GM21515 (cell line): ENCODE measurements at regions not wholly inside any gene's neighbourhood (a gene's known extent, or its start where the extent isn't known, plus 50 kb on each side); places are given as distances from the start of the nearest gene placed in this dataset.

Experiments used
- ATAC-seq: cut with Tn5 transposase; IDR thresholded peaks from one replicate; pipeline ENCODE4 v1.9.1; 2021; ENCODE audit not compliant: unreplicated experiment

GRCh38 chr2:120563616-120564015 lies 172.1 kb upstream of the GLI2 start:
- ATAC-seq = no peak

DNA sequence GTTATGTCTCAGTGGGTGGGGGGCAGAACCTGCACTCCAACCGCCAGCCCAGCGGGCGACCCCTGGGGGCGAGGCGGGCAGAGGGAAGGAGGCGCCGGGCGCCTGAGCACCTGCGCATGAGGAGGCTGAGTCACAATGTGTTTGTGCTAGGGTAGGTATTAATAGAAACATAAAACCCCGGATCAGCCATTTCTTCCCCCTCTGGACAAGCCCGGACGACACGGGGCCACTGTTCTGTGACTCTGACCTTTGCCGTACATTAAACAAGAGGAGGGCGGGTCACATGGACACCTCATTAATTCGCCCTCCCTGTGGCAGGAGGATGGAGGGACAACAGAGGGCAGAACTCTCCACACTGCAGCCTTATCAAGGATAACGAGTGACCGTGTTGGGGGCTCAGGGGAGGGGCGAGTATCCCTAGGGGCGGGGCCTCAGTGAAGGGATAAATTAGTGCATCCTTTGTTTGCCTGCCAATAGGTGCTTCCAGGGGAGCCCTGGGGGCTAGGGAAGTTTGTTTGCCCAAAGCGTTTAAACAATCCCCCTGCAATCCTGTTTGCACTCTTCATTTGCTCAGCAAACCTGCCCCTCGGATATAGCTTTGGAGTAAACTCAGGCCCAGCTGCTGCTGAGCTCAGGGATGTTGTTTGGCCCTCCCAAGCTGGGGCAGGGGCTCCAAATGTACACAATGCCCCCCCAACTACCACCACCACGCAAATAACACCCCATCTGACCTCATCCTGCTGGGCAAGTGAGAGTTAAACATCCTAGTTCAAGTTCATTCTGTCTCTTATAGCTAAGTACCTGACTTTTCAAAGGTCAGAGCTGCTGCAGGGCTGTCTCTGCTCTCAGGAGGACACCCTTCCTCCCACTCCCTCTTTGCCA lies 171.2 kb upstream of the GLI2 start:
- no peak for ATAC-seq

GRCh38 chr2:120565095-120565460 lies 170.6 kb upstream of the GLI2 start:
- no peak for ATAC-seq

DNA sequence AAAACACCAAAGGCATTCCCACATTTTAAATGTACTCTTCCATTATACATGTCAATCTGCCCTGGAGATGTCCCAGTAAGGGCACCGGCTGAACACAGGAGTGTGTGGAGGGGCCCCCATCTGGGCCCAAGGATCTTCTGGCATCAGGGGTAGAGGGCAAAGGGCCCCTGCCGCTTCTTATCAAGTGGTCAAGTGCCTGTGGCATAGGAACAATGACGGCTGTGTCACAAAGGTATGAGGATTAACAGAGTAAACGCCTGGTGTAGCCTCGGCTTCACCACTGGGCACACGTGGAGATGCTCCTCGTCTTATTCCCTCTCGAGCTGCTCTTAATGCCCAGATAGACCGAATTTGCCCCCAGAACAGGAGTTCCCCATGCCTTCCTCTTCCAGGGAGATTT lies 169.7 kb upstream of the GLI2 start:
- ATAC-seq = no peak

- no peak for ATAC-seq
These were observed 169.2 kb upstream of the GLI2 start for GRCh38 chr2:120566331-120567035.

- no peak for ATAC-seq
These were observed 168.5 kb upstream of the GLI2 start for GRCh38 chr2:120567128-120567527.

- no peak for ATAC-seq
These were observed 167.3 kb upstream of the GLI2 start for GRCh38 chr2:120568089-120568974.

DNA sequence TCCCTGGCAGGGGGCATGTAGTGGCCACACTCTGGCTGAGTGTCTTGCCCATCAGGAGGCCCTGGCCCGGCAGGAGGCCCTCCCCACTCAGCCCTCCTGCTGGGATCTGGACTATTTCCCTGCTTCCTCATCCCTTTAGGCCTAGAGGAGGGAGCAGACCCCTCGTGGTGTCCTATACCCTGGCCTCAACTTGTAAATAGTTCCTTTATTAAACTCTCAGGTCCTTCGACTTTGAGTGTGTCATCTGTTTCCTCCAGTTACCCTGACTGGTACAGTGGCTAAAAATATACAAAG lies 166.7 kb upstream of the GLI2 start:
- no peak for ATAC-seq

DNA sequence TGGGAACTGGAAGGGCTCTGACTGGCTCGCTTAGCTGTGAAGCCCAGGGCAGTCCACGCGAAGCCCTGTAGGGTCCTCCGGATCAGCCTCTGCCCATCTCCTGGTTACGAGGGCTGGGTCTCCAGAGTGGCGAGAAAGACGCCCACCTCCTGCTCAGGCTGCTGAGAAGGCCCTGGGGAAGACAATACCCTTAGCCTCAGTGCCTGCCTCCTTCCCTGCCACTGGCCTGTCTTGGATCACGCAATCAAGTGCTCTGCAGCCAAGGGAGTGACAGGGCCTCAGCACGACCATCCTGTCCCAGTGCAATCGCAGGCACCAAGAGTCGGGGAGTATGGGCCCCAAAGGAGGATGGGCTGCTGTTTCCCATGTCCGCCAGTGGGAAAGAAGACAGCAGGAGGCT lies 165.7 kb upstream of the GLI2 start:
- no peak for ATAC-seq

GRCh38 chr2:120570546-120570945 lies 165.1 kb upstream of the GLI2 start:
- ATAC-seq = no peak

DNA sequence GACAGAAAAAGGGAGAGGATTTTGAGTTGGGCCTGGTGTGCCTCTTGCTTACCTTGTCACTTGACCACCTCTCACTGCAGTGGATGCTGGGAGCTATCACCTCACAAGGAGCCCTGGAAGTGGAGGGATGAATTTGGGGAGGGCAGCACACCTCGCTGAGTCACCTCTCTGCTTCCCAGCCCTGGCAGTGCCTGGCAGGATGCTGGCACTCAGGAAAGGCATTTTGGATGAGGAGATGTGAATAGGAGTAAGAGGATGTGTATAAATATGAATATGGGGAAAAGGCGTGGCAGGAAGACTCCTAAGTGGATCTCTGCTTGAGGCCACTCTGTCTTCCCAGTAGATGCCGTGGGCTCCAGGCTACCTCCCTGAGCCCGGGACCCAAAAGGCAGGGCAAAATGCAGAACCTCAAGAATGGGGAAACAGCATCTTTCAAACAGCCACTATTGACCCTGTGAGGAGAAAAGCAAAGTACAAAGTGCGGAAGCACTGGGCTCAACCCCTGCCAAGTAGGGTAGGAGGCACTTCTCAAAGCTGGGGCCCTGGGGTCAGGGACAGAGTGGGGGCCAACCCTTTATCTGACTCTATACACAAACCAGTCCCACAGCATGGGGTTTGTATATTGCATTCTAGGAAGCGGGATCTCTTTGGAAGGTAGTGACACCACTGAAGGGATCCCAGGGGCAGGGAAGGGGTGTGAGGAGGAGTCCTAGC lies 164.5 kb upstream of the GLI2 start:
- ATAC-seq = no peak

- no peak for ATAC-seq
These were observed 163.4 kb upstream of the GLI2 start for GRCh38 chr2:120572226-120572625.

- ATAC-seq = no peak
These were observed 161.0 kb upstream of the GLI2 start for GRCh38 chr2:120574620-120575019.

DNA sequence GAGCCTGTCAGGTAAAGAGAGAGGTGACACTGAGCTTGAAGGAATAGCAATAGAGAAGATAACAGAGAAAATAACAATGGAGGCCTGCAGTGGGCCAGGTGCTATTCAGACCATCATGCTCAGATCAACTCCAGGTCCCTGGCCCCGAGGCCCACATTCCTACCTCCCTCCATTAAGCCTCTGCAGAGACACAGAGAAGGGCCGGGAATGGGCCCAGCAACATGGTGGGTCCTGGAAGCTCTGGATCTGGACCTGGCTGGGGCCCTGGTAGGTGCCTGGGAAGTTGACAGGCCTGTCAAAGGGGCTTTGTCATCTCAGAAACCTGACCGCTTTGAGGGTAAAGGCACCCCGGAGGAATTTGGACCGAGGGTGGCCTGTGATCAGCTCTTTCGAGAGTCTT lies 159.7 kb upstream of the GLI2 start:
- no peak for ATAC-seq

DNA sequence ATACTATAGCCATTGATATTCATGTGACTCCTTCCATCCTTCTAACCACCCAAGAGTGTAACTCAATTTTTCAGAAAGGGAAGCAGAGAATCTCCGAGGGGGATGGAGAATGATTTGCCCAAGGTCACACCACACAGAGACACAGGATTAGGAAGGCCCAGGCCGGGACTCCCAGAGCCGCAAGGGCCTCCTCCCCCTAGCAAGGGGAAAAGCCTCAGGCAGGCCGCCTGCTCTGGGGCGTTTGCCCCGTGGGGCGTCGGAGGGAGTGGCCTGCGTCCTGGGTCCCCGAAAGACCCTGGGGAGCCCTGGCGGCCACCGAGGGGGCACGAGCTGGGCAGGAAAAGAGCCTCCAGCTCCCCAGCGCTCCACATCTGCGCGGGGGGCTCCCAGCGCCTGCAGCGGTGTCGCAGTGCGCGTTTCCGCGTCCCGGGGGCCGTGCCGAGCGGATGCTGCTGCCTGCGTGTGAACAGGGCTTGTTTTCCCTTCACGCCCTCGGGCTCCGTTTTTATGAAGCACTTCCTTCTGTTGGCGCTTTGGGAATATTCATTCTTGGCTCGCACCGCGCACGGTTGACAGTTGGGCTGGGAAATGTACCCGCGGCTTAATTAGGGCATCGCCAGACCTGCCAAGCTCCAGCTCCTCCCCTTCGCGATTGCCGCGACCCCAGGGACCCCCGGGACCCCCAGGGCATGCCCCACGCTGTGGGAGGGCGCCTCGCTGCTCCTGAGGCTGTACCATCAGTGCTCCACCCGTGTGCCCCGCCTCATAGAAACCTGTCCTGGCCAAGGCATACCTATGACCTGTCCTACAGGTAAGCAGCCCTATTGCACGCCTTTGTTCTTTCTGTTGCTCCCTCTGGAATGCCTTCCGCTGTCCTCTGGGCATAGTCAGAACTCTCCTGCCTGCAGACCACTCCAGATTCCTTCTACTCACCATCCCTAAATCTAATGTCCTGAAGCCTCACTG lies 158.9 kb upstream of the GLI2 start:
- no peak for ATAC-seq

DNA sequence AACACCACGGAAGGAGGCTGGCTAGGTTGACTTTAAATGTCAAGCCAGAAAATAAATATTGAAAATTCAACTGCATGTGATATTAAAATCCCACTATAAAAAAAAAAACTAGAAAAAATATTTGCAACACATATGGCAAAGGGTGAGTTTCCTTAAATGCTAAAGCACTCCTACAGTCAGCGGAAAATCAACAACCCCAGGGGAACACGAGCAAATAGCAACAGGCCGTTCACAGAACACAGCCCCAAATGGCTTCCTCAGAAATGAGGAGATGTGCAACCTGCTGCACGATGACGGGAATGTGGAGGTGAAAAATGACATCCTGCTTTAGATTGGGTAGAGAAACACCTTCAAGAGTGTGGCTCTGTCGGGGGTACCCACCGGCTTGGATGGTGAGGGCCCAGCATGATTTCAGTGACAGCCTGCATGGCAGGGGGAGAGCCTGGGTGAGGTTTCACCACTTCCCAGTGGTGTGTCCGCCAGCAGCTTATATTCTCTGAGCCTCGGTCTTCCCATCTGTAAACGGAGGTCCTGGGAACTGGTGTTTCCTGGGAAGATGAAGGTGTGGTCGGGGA lies 157.9 kb upstream of the GLI2 start:
- ATAC-seq = no peak

- no peak for ATAC-seq
These were observed 156.9 kb upstream of the GLI2 start for GRCh38 chr2:120578576-120579352.

- ATAC-seq = no peak
These were observed 155.6 kb upstream of the GLI2 start for GRCh38 chr2:120579916-120580685.
